ENCODE measurements at regions not wholly inside any gene's neighbourhood (a gene's known extent, or its start where the extent isn't known, plus 50 kb on each side); places are given as distances from the start of the nearest gene placed in this dataset.

- no peak for TF ChIP-seq FOXJ3 (CRISPR knock-in tag; IDR thresholded peaks at IDR 0.05; ENCODE audit: borderline replicate concordance)
- TF ChIP-seq IRF1 (CRISPR knock-in tag; IDR thresholded peaks at IDR 0.05) = no peak
- TF ChIP-seq CTCF (IDR thresholded peaks at IDR 0.05) = peak; percentile 68
- no peak for TF ChIP-seq USF1 (CRISPR knock-in tag; IDR thresholded peaks at IDR 0.05)
- TF ChIP-seq RELA (CRISPR knock-in tag; IDR thresholded peaks at IDR 0.05; ENCODE audit: borderline replicate concordance) = no peak
- TF ChIP-seq E2F1 (CRISPR knock-in tag; IDR thresholded peaks at IDR 0.05) = no peak
- TF ChIP-seq ATF1 (CRISPR knock-in tag; IDR thresholded peaks at IDR 0.05) = no peak
- no peak for TF ChIP-seq PREB (CRISPR knock-in tag; IDR thresholded peaks at IDR 0.05; ENCODE audit: borderline replicate concordance)
- no peak for TF ChIP-seq HMGXB4 (CRISPR knock-in tag; IDR thresholded peaks at IDR 0.05)
Observed at GRCh38 chr3:70550723-70551319, 238.4 kb upstream of the MDFIC2 start.

Measured in WTC11 (cell line).